ENCODE measurements at regions not wholly inside any gene's neighbourhood (a gene's known extent, or its start where the extent isn't known, plus 50 kb on each side); places are given as distances from the start of the nearest gene placed in this dataset.

DNA sequence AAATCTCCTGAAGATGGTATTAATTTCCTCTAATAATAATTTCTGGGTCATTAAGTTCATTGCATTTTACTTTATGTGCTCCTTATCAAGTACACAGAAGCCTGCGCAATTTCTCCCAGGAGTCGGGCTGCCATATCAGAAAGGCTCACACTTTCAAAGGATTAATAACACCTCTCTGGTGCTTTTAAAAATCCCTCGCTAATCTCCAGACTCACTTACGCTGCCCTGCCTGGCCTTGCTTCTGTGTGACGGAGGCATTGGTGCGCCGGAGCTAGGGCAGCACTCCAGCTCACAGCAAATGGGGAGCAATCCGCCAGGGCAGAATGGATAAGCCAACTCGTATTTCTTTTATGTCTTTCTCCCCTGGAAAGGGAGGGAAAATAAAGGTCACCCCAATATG, 300.8 kb downstream of the EFNB2 start:
- TF ChIP-seq, protein P1, sequence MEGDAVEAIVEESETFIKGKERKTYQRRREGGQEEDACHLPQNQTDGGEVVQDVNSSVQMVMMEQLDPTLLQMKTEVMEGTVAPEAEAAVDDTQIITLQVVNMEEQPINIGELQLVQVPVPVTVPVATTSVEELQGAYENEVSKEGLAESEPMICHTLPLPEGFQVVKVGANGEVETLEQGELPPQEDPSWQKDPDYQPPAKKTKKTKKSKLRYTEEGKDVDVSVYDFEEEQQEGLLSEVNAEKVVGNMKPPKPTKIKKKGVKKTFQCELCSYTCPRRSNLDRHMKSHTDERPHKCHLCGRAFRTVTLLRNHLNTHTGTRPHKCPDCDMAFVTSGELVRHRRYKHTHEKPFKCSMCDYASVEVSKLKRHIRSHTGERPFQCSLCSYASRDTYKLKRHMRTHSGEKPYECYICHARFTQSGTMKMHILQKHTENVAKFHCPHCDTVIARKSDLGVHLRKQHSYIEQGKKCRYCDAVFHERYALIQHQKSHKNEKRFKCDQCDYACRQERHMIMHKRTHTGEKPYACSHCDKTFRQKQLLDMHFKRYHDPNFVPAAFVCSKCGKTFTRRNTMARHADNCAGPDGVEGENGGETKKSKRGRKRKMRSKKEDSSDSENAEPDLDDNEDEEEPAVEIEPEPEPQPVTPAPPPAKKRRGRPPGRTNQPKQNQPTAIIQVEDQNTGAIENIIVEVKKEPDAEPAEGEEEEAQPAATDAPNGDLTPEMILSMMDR (IDR thresholded peaks at IDR 0.05), result no peak
- TF ChIP-seq POLR2A (IDR thresholded peaks at IDR 0.05), result no peak

Measured in lower leg skin (tissue), 3 donors.